MM.1S (cell line): ENCODE measurements at regions not wholly inside any gene's neighbourhood (a gene's known extent, or its start where the extent isn't known, plus 50 kb on each side); places are given as distances from the start of the nearest gene placed in this dataset.
"Not testable (repeated sequence)": the region's sequence is repeated elsewhere in the genome, so short reads cannot be mapped to it uniquely, and the experiment has no call there.

Source experiments
- EZH2 ChIP-seq: fragments of 300-600 bp; sonication (generic); optimal IDR thresholded peaks from 2 replicates; pipeline ENCODE3; 2017; ENCODE audit warnings: low read depth, mild to moderate bottlenecking, antibody characterized with exemption, low read length, mixed read lengths
- TF ChIP-seq, protein P1 (sequence below): fragments of 300-600 bp; sonication (generic); IDR thresholded peaks from 2 replicates; pipeline ENCODE4 v1.5.1; 2016; ENCODE audit warnings: antibody characterized with exemption, low read length, mixed read lengths

DNA sequence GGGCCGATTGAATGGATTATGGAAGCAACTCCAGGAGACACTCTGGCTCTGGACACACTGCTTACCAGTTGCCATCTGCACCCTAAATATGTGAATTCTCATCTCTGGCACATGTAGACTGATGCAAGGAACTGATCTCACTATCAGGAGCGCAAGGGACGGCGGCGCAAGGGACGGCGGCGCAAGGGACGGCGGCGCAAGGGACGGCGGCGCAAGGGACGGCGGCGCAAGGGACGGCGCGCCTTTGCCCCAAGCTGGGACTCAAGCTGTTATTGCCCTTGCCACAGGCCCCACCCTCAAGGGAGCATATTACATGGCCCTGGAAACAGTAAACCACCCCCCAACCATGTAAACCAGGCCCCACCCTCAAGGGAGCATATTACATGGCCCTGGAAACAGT, 199.7 kb upstream of the MOCS1 start:
- TF ChIP-seq, protein P1, sequence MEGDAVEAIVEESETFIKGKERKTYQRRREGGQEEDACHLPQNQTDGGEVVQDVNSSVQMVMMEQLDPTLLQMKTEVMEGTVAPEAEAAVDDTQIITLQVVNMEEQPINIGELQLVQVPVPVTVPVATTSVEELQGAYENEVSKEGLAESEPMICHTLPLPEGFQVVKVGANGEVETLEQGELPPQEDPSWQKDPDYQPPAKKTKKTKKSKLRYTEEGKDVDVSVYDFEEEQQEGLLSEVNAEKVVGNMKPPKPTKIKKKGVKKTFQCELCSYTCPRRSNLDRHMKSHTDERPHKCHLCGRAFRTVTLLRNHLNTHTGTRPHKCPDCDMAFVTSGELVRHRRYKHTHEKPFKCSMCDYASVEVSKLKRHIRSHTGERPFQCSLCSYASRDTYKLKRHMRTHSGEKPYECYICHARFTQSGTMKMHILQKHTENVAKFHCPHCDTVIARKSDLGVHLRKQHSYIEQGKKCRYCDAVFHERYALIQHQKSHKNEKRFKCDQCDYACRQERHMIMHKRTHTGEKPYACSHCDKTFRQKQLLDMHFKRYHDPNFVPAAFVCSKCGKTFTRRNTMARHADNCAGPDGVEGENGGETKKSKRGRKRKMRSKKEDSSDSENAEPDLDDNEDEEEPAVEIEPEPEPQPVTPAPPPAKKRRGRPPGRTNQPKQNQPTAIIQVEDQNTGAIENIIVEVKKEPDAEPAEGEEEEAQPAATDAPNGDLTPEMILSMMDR = not testable (repeated sequence)
- TF ChIP-seq EZH2 = not testable (repeated sequence)
